HepG2 (cell line): ENCODE measurements at regions not wholly inside any gene's neighbourhood (a gene's known extent, or its start where the extent isn't known, plus 50 kb on each side); places are given as distances from the start of the nearest gene placed in this dataset.

Source experiments
- ATAC-seq: fragments of 200-7000 bp; cut with Tn5 transposase; 3 replicates; pipeline ENCODE4 v1.9.1; 2020; ENCODE audit warnings: mild to moderate bottlenecking, moderate library complexity
- BruUV-seq: library from RNA; stranded (reverse); fragments of 400-500 nt; replicated peaks from 2 replicates; lab custom pipeline; 2021; lab: Mats Ljungman, UMichigan
- CTCF ChIA-PET: fragments of 300-600 bp; formaldehyde crosslinking; extraction: SDS; loops from one replicate; lab custom pipeline; 2021; ENCODE audit warnings: low total read pairs, inconsistent platforms, low intra/inter-chr PET ratio; lab: Yijun Ruan, JAX
- POLR2A ChIA-PET: fragments of 350-600 bp; sonication (Branson Sonifier 250); formaldehyde crosslinking; loops from one replicate; lab custom pipeline; 2020; ENCODE audit warnings: antibody characterized with exemption, inconsistent platforms; lab: Yijun Ruan, JAX
- DNase-seq: peaks from one replicate; pipeline ENCODE4 v3.0.0-alpha.2; 2015; ENCODE audit warnings: low spot score
- FAIRE-seq: peaks from 3 replicates; lab custom pipeline; 2011; peaks lifted over from hg19 to GRCh38; lab: Jason Lieb, UNC
- H2AFZ ChIP-seq: one replicate; pipeline ENCODE4 v1.6.1; 2011; ENCODE audit warnings: low read length, inconsistent platforms
- H3K27ac ChIP-seq: fragments of 300-600 bp; 3 replicates; pipeline ENCODE4 v1.8.0; 2011; ENCODE audit warnings: mixed run types, mild to moderate bottlenecking, mixed read lengths, low read length, inconsistent platforms; ENCODE audit not compliant: insufficient read depth; ENCODE audit errors: extremely low read length
- H3K27me3 ChIP-seq, 2 experiments: fragments of 200-600 bp in 1 of 2; 2 replicates in 1 of 2; 3 replicates in 1 of 2; pipeline versions ENCODE4 v1.6.0 to v1.8.0; 2011; ENCODE audit warnings: low read length in 2 of 2, mild to moderate bottlenecking in 2 of 2, moderate library complexity in 2 of 2, inconsistent platforms in 1 of 2; ENCODE audit not compliant: insufficient read depth in 2 of 2, control insufficient read depth in 1 of 2
- H3K36me3 ChIP-seq, 2 experiments: fragments of 200-600 bp in 1 of 2; replicated peaks in 1 of 2; 2 replicates in 1 of 2; 3 replicates in 1 of 2; pipeline versions ENCODE4 v1.5.1 to v1.8.0; 2011; ENCODE audit warnings: low read length in 2 of 2, inconsistent platforms in 1 of 2; ENCODE audit not compliant: insufficient read depth in 2 of 2, control insufficient read depth in 1 of 2
- H3K4me1 ChIP-seq: 2 replicates; pipeline ENCODE4 v1.5.1; 2012; ENCODE audit warnings: low read length, inconsistent platforms; ENCODE audit not compliant: insufficient read depth
- H3K4me2 ChIP-seq: 2 replicates; pipeline ENCODE4 v1.6.0; 2011; ENCODE audit warnings: low read depth, low read length, inconsistent platforms
- H3K4me3 ChIP-seq, 3 experiments: fragments of 200-600 bp in 1 of 3; sonication (generic), shearing (Covaris generic) in 1 of 3; replicated peaks in 1 of 3; 2 replicates each; pipeline ENCODE4 v1.5.1; 2011 to 2016; ENCODE audit warnings: low read length in 3 of 3, inconsistent platforms in 2 of 3, low read depth in 2 of 3, mild to moderate bottlenecking in 2 of 3, control low read depth in 1 of 3, mixed read lengths in 1 of 3; ENCODE audit not compliant: insufficient read depth in 1 of 3
- H3K79me2 ChIP-seq: one replicate; pipeline ENCODE4 v1.6.1; 2011; ENCODE audit warnings: low read length, inconsistent platforms; ENCODE audit not compliant: insufficient read depth
- H3K9ac ChIP-seq: 2 replicates; pipeline ENCODE4 v1.6.0; 2011; ENCODE audit warnings: mild to moderate bottlenecking, low read depth, low read length, inconsistent platforms; ENCODE audit not compliant: insufficient read depth
- H3K9me3 ChIP-seq: 2 replicates; pipeline ENCODE4 v1.5.1; 2012; ENCODE audit warnings: mild to moderate bottlenecking, low read length
- H4K20me1 ChIP-seq: 2 replicates; pipeline ENCODE4 v1.6.0; 2011; ENCODE audit warnings: inconsistent platforms, mild to moderate bottlenecking, low read length, moderate library complexity; ENCODE audit not compliant: insufficient read depth
- FOXK2 ChIP-seq: fragments of 450-650 bp; IDR thresholded peaks from 2 replicates; pipeline ENCODE4 v1.6.1; 2016
- HMGA1 ChIP-seq: sonication (generic); formaldehyde crosslinking; conservative IDR thresholded peaks from 2 replicates; pipeline ENCODE4 v1.4.0; 2020; ENCODE audit warnings: missing genetic modification reagents
- KDM1A ChIP-seq: IDR thresholded peaks from 2 replicates; pipeline ENCODE4 v1.6.1; 2016; ENCODE audit warnings: missing compliant biosample characterization
- MAZ ChIP-seq, 2 experiments: sonication (generic) in 1 of 2; formaldehyde crosslinking in 1 of 2; IDR thresholded peaks; 2 replicates each; pipeline versions ENCODE4 v1.5.0 to v1.6.1; 2012 to 2020; ENCODE audit warnings: low read depth in 2 of 2, mild to moderate bottlenecking in 2 of 2, borderline replicate concordance in 1 of 2, improper control_type of control experiment in 1 of 2, low read length in 1 of 2, missing genetic modification reagents in 1 of 2, moderate library complexity in 1 of 2
- MXI1 ChIP-seq: IDR thresholded peaks from 3 replicates; pipeline ENCODE4 v1.6.1; 2012; ENCODE audit warnings: low read depth, low read length, inconsistent platforms, borderline replicate concordance
- NR2C2 ChIP-seq: sonication (generic); formaldehyde crosslinking; IDR thresholded peaks from 2 replicates; pipeline ENCODE4 v1.4.0; 2020; ENCODE audit warnings: missing genetic modification reagents, mild to moderate bottlenecking, moderate library complexity, borderline replicate concordance
- SP140L ChIP-seq: sonication (generic); formaldehyde crosslinking; IDR thresholded peaks from 2 replicates; pipeline ENCODE4 v1.4.0; 2020; ENCODE audit warnings: missing genetic modification reagents, borderline replicate concordance
- YY1 ChIP-seq: IDR thresholded peaks from 2 replicates; pipeline ENCODE4 v1.6.1; 2011; ENCODE audit warnings: low read length, low read depth, moderate library complexity, mild to moderate bottlenecking; ENCODE audit not compliant: insufficient read depth, insufficient replicate concordance
- ZBTB3 ChIP-seq: sonication (generic); formaldehyde crosslinking; IDR thresholded peaks from 2 replicates; pipeline ENCODE4 v1.4.0; 2020; ENCODE audit warnings: low read depth, mild to moderate bottlenecking, moderate library complexity, missing genetic modification reagents, borderline replicate concordance
- ZNF772 ChIP-seq: sonication (generic); formaldehyde crosslinking; IDR thresholded peaks from 2 replicates; pipeline ENCODE4 v1.5.0; 2020; ENCODE audit warnings: mild to moderate bottlenecking, missing genetic modification reagents
- WGBS: methylation state at CpG from one replicate; pipeline ENCODE4 v1.1.6; 2017; ENCODE audit warnings: low lambda C conversion rate; 5-methylcytosine and 5-hydroxymethylcytosine counted together
- in situ Hi-C: cut with HindIII; loops from 2 replicates; pipeline ENCODE4 v1.10.0; 2017; ENCODE audit warnings: low pct_unique_long_range_greater_than_20kb; ENCODE audit not compliant: extremely low pct_ligation_motif_present
- intact Hi-C: fragments of 100-400 bp; cut with micrococcal nuclease; formaldehyde crosslinking; loops from one replicate; pipeline ENCODE4 v1.10.0; 2022; ENCODE audit not compliant: unreplicated experiment
- TF ChIP-seq, protein P1 (sequence below): sonication (generic); formaldehyde crosslinking; IDR thresholded peaks from 2 replicates; pipeline ENCODE4 v1.9.0; 2021; ENCODE audit warnings: missing genetic modification reagents, borderline replicate concordance
- TF ChIP-seq, protein P2 (sequence below): sonication (generic); formaldehyde crosslinking; IDR thresholded peaks from 2 replicates; pipeline ENCODE4 v1.8.0; 2022; ENCODE audit warnings: mild to moderate bottlenecking, missing genetic modification reagents; ENCODE audit not compliant: insufficient replicate concordance
- TF ChIP-seq, protein P3 (sequence below): IDR thresholded peaks from 2 replicates; pipeline ENCODE4 v1.6.1; 2016; ENCODE audit warnings: low read depth, borderline replicate concordance

DNA sequence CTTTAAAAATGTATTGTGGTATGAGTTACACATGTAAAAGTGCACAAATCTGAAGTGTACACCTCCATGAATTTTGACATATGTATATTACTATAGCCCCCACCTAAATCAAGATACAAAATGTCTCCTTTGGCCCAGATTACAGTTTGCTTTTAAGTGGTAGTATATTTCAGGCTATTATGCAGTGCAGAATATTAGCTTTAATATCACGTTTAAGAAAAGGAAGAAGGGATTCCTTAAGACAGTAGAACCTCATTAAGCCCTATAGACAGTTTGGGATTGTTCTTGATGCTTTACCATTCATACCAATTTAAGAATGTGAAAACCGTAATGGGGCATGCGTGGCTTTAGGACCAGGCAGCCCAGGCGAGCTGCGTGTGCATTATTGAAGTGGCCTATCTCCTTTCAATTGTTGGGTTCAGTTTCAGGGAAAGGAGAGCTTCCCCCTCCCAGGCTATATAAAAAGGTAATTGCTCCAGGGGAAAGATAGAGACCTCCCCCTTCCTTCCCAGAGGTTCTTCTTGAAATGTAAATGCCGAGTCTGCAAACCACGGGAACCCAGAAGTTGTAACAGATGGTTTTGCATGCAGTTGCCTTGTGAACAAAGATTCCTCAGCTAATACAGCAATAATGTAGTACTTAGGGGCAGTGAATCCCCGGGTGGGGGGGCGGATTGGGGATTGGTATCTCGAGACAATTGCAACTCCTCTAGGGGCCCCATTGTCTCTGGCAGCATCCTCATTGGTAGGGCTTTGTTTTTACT is 106.1 kb downstream of the UCHL1 start:
- H3K27me3 ChIP-seq, result peaks cover 5 to 49% of the 10 kb centered on the region in 2 experiments
- DNase-seq (no peak), FAIRE-seq (no peak), ATAC-seq (no peak)
- ChIA-PET CTCF (no interaction called here), POLR2A (no interaction called here)
- H3K9me3 ChIP-seq, result no peaks in the 10 kb centered on the region
- in situ Hi-C loops, result no loop called here
- intact Hi-C loops, result no loop called here
- no peak overlapping the region for H3K9ac ChIP-seq
- BruUV-seq, result no TSS peak
- H3K79me2 ChIP-seq, result no peaks in the 10 kb centered on the region
- H3K4me2 ChIP-seq, result no peak overlapping the region
- no peak overlapping the region for H3K27ac ChIP-seq
- H3K36me3 ChIP-seq, result no peaks in the 10 kb centered on the region
- TF ChIP-seq ZBTB3 (CRISPR knock-in tag) (no peak), YY1 (no peak), KDM1A (CRISPR knock-in tag) (no peak), FOXK2 (no peak), SP140L (CRISPR knock-in tag) (no peak), MAZ (IDR thresholded peaks at IDR 0.05; ENCODE audit: borderline replicate concordance, low read depth, low read length) (no peak), MAZ (CRISPR knock-in tag; IDR thresholded peaks at IDR 0.05; ENCODE audit: low read depth) (no peak), NR2C2 (CRISPR knock-in tag) (no peak), ZNF772 (CRISPR knock-in tag) (no peak), MXI1 (no peak), HMGA1 (CRISPR knock-in tag) (no peak)
- TF ChIP-seq, protein P1, sequence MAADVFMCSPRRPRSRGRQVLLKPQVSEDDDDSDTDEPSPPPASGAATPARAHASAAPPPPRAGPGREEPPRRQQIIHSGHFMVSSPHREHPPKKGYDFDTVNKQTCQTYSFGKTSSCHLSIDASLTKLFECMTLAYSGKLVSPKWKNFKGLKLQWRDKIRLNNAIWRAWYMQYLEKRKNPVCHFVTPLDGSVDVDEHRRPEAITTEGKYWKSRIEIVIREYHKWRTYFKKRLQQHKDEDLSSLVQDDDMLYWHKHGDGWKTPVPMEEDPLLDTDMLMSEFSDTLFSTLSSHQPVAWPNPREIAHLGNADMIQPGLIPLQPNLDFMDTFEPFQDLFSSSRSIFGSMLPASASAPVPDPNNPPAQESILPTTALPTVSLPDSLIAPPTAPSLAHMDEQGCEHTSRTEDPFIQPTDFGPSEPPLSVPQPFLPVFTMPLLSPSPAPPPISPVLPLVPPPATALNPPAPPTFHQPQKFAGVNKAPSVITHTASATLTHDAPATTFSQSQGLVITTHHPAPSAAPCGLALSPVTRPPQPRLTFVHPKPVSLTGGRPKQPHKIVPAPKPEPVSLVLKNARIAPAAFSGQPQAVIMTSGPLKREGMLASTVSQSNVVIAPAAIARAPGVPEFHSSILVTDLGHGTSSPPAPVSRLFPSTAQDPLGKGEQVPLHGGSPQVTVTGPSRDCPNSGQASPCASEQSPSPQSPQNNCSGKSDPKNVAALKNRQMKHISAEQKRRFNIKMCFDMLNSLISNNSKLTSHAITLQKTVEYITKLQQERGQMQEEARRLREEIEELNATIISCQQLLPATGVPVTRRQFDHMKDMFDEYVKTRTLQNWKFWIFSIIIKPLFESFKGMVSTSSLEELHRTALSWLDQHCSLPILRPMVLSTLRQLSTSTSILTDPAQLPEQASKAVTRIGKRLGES (CRISPR knock-in tag), result no peak
- TF ChIP-seq, protein P2, sequence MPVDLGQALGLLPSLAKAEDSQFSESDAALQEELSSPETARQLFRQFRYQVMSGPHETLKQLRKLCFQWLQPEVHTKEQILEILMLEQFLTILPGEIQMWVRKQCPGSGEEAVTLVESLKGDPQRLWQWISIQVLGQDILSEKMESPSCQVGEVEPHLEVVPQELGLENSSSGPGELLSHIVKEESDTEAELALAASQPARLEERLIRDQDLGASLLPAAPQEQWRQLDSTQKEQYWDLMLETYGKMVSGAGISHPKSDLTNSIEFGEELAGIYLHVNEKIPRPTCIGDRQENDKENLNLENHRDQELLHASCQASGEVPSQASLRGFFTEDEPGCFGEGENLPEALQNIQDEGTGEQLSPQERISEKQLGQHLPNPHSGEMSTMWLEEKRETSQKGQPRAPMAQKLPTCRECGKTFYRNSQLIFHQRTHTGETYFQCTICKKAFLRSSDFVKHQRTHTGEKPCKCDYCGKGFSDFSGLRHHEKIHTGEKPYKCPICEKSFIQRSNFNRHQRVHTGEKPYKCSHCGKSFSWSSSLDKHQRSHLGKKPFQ (CRISPR knock-in tag), result no peak
- TF ChIP-seq, protein P3, sequence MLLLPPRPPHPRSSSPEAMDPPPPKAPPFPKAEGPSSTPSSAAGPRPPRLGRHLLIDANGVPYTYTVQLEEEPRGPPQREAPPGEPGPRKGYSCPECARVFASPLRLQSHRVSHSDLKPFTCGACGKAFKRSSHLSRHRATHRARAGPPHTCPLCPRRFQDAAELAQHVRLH (CRISPR knock-in tag), result no peak
- no peaks in the 10 kb centered on the region for H4K20me1 ChIP-seq
- no peak overlapping the region for H2AFZ ChIP-seq
- H3K4me1 ChIP-seq, result peaks cover 9% of the 10 kb centered on the region; the same call in 1 of the 2 replicates
- H3K4me3 ChIP-seq, result no peak overlapping the region
- WGBS, result 9% methylated on average over 10 of the region's 10 CpGs
